Rectal smooth muscle tissue (tissue), 1 donor: ENCODE measurements at regions not wholly inside any gene's neighbourhood (a gene's known extent, or its start where the extent isn't known, plus 50 kb on each side); places are given as distances from the start of the nearest gene placed in this dataset.

Experiments used
- H3K27ac ChIP-seq: one replicate; pipeline ENCODE4 v1.7.0; 2013; ENCODE audit warnings: low read depth, low read length, inconsistent platforms
- H3K27me3 ChIP-seq: one replicate; pipeline ENCODE4 v1.7.0; 2013; ENCODE audit warnings: low read length; ENCODE audit not compliant: control insufficient read depth, insufficient read depth
- H3K36me3 ChIP-seq: one replicate; pipeline ENCODE4 v1.7.0; 2013; ENCODE audit warnings: low read length; ENCODE audit not compliant: control insufficient read depth, insufficient read depth
- H3K4me1 ChIP-seq: one replicate; pipeline ENCODE4 v1.7.0; 2013; ENCODE audit warnings: low read length; ENCODE audit not compliant: control insufficient read depth, insufficient read depth
- H3K4me3 ChIP-seq: one replicate; pipeline ENCODE4 v1.7.0; 2013; ENCODE audit warnings: low read length
- H3K9ac ChIP-seq: one replicate; pipeline ENCODE4 v1.7.0; 2013; ENCODE audit warnings: low read length

- Histone ChIP-seq H3K27ac (no peak overlapping the region), H3K9ac (no peak overlapping the region), H3K36me3 (no peaks in the 10 kb centered on the region), H3K27me3 (no peaks in the 10 kb centered on the region), H3K4me1 (no peaks in the 10 kb centered on the region), H3K4me3 (no peak overlapping the region)
Observed at GRCh38 chr6:97864366-97864765, 581.4 kb upstream of the MMS22L start.

- no peak overlapping the region for H3K27ac ChIP-seq
- no peak overlapping the region for H3K4me3 ChIP-seq
- H3K9ac ChIP-seq, result no peak overlapping the region
- H3K36me3 ChIP-seq, result no peaks in the 10 kb centered on the region
- no peaks in the 10 kb centered on the region for H3K4me1 ChIP-seq
- no peaks in the 10 kb centered on the region for H3K27me3 ChIP-seq
Observed at GRCh38 chr6:97864826-97865225, 581.8 kb upstream of the MMS22L start.

GRCh38 chr6:97865612-97866011, 582.6 kb upstream of the MMS22L start:
- H3K27ac ChIP-seq, result no peak overlapping the region
- no peak overlapping the region for H3K9ac ChIP-seq
- no peak overlapping the region for H3K4me3 ChIP-seq

GRCh38 chr6:97866616-97867015, 583.6 kb upstream of the MMS22L start:
- Histone ChIP-seq H3K4me3 (no peak overlapping the region), H3K9ac (no peak overlapping the region), H3K27me3 (no peaks in the 10 kb centered on the region), H3K4me1 (no peaks in the 10 kb centered on the region), H3K36me3 (no peaks in the 10 kb centered on the region), H3K27ac (no peak overlapping the region)

More at GRCh38 chr6:97865612-97866011, 582.6 kb upstream of the MMS22L start:
- H3K36me3 ChIP-seq, result no peaks in the 10 kb centered on the region
- H3K4me1 ChIP-seq, result no peaks in the 10 kb centered on the region
- no peaks in the 10 kb centered on the region for H3K27me3 ChIP-seq

GRCh38 chr6:97867177-97867576, 584.2 kb upstream of the MMS22L start:
- Histone ChIP-seq H3K36me3 (no peaks in the 10 kb centered on the region), H3K27ac (no peak overlapping the region), H3K4me1 (no peaks in the 10 kb centered on the region), H3K4me3 (no peak overlapping the region), H3K9ac (no peak overlapping the region), H3K27me3 (no peaks in the 10 kb centered on the region)

GRCh38 chr6:97870273-97870672, 587.3 kb upstream of the MMS22L start:
- Histone ChIP-seq H3K36me3 (no peaks in the 10 kb centered on the region), H3K4me3 (no peak overlapping the region), H3K9ac (no peak overlapping the region), H3K27me3 (no peaks in the 10 kb centered on the region), H3K27ac (no peak overlapping the region), H3K4me1 (no peaks in the 10 kb centered on the region)

GRCh38 chr6:97876711-97877110, 593.7 kb upstream of the MMS22L start:
- Histone ChIP-seq H3K4me3 (no peak overlapping the region), H3K9ac (no peak overlapping the region), H3K4me1 (no peaks in the 10 kb centered on the region), H3K36me3 (no peaks in the 10 kb centered on the region), H3K27ac (no peak overlapping the region), H3K27me3 (no peaks in the 10 kb centered on the region)

GRCh38 chr6:97882755-97883154, 599.7 kb upstream of the MMS22L start:
- Histone ChIP-seq H3K4me1 (no peaks in the 10 kb centered on the region), H3K27ac (no peak overlapping the region), H3K4me3 (no peak overlapping the region), H3K9ac (no peak overlapping the region), H3K27me3 (no peaks in the 10 kb centered on the region), H3K36me3 (no peaks in the 10 kb centered on the region)

GRCh38 chr6:97885325-97885724, 602.3 kb upstream of the MMS22L start:
- Histone ChIP-seq H3K4me1 (no peaks in the 10 kb centered on the region), H3K27me3 (no peaks in the 10 kb centered on the region), H3K9ac (no peak overlapping the region), H3K4me3 (no peak overlapping the region), H3K36me3 (no peaks in the 10 kb centered on the region), H3K27ac (no peak overlapping the region)

- Histone ChIP-seq H3K4me3 (no peak overlapping the region), H3K27ac (no peak overlapping the region), H3K36me3 (no peaks in the 10 kb centered on the region), H3K9ac (no peak overlapping the region), H3K4me1 (no peaks in the 10 kb centered on the region), H3K27me3 (no peaks in the 10 kb centered on the region)
Observed at GRCh38 chr6:97885828-97886227, 602.8 kb upstream of the MMS22L start.

- no peak overlapping the region for H3K4me3 ChIP-seq
- no peak overlapping the region for H3K9ac ChIP-seq
- H3K27ac ChIP-seq, result no peak overlapping the region
- no peaks in the 10 kb centered on the region for H3K4me1 ChIP-seq
- H3K27me3 ChIP-seq, result no peaks in the 10 kb centered on the region
- no peaks in the 10 kb centered on the region for H3K36me3 ChIP-seq
Observed at GRCh38 chr6:97901531-97901930, 618.5 kb upstream of the MMS22L start.

GRCh38 chr6:97909380-97909779, 626.4 kb upstream of the MMS22L start:
- Histone ChIP-seq H3K4me1 (no peaks in the 10 kb centered on the region), H3K9ac (no peak overlapping the region), H3K4me3 (no peak overlapping the region), H3K27ac (no peak overlapping the region), H3K36me3 (no peaks in the 10 kb centered on the region), H3K27me3 (no peaks in the 10 kb centered on the region)

- Histone ChIP-seq H3K27ac (no peak overlapping the region), H3K36me3 (no peaks in the 10 kb centered on the region), H3K9ac (no peak overlapping the region), H3K27me3 (no peaks in the 10 kb centered on the region), H3K4me1 (no peaks in the 10 kb centered on the region), H3K4me3 (no peak overlapping the region)
Observed at GRCh38 chr6:97913721-97914120, 630.7 kb upstream of the MMS22L start.
